IMR-90 (cell line): ENCODE measurements at regions not wholly inside any gene's neighbourhood (a gene's known extent, or its start where the extent isn't known, plus 50 kb on each side); places are given as distances from the start of the nearest gene placed in this dataset.

Experiments used
- ATAC-seq: fragments of 200-7000 bp; cut with Tn5 transposase; 2 replicates; pipeline ENCODE4 v1.9.1; 2020; ENCODE audit warnings: low read depth, mild to moderate bottlenecking, moderate library complexity
- BruUV-seq: library from RNA; stranded (reverse); fragments of 400-500 nt; replicated peaks from 2 replicates; lab custom pipeline; 2021; lab: Mats Ljungman, UMichigan
- CTCF ChIA-PET: fragments of 300-600 bp; formaldehyde crosslinking; extraction: SDS; loops from one replicate; lab custom pipeline; 2021; ENCODE audit warnings: antibody characterized with exemption; lab: Yijun Ruan, JAX
- POLR2A ChIA-PET: fragments of 300-600 bp; sonication (Branson Sonifier 250); formaldehyde crosslinking; loops from one replicate; lab custom pipeline; 2022; ENCODE audit warnings: antibody characterized with exemption; ENCODE audit not compliant: unreplicated experiment; lab: Charles Lee
- DNase-seq: peaks from one replicate; pipeline ENCODE4 v3.0.0; 2013
- H2AFZ ChIP-seq: replicated peaks from 2 replicates; pipeline ENCODE3; 2013; ENCODE audit warnings: low read length, mild to moderate bottlenecking; ENCODE audit not compliant: poor library complexity
- H2AK5ac ChIP-seq: 2 replicates; pipeline ENCODE4 v1.6.1; 2013; ENCODE audit warnings: low read depth, low read length, inconsistent platforms
- H2AK9ac ChIP-seq: replicated peaks from 2 replicates; pipeline ENCODE3; 2013; ENCODE audit warnings: mild to moderate bottlenecking, low read depth, low read length, moderate library complexity; ENCODE audit not compliant: poor library complexity
- H2BK120ac ChIP-seq: 2 replicates; pipeline ENCODE4 v1.6.1; 2013; ENCODE audit warnings: low read depth, low read length, inconsistent platforms
- H2BK15ac ChIP-seq: 3 replicates; pipeline ENCODE4 v1.6.1; 2013; ENCODE audit warnings: low read depth, low read length, inconsistent platforms
- H2BK20ac ChIP-seq: 2 replicates; pipeline ENCODE4 v1.6.1; 2013; ENCODE audit warnings: low read depth, mild to moderate bottlenecking, inconsistent platforms, low read length, moderate library complexity
- H2BK5ac ChIP-seq: 2 replicates; pipeline ENCODE4 v1.6.1; 2013; ENCODE audit warnings: mild to moderate bottlenecking, low read depth, low read length, inconsistent platforms; ENCODE audit not compliant: poor library complexity, severe bottlenecking
- H3K14ac ChIP-seq: replicated peaks from 2 replicates; pipeline ENCODE4 v1.6.1; 2013; ENCODE audit warnings: low read depth, low read length, inconsistent platforms
- H3K18ac ChIP-seq: 2 replicates; pipeline ENCODE4 v1.6.1; 2013; ENCODE audit warnings: low read depth, low read length, control low read depth
- H3K23ac ChIP-seq: 2 replicates; pipeline ENCODE4 v1.6.1; 2013; ENCODE audit warnings: low read depth, low read length, inconsistent platforms
- H3K27ac ChIP-seq: 2 replicates; pipeline ENCODE4 v1.5.1; 2013; ENCODE audit warnings: mild to moderate bottlenecking, control low read depth, low read length; ENCODE audit not compliant: insufficient read depth
- H3K27me3 ChIP-seq: 2 replicates; pipeline ENCODE4 v1.6.1; 2013; ENCODE audit warnings: low read length; ENCODE audit not compliant: control insufficient read depth, insufficient read depth
- H3K36me3 ChIP-seq: 2 replicates; pipeline ENCODE4 v1.6.1; 2013; ENCODE audit warnings: low read length, mixed read lengths; ENCODE audit not compliant: control insufficient read depth, insufficient read depth
- H3K4ac ChIP-seq: 2 replicates; pipeline ENCODE4 v1.6.1; 2013; ENCODE audit warnings: low read depth, low read length, inconsistent platforms
- H3K4me1 ChIP-seq: 2 replicates; pipeline ENCODE4 v1.6.1; 2013; ENCODE audit warnings: low read length, mixed read lengths; ENCODE audit not compliant: control insufficient read depth, insufficient read depth
- H3K4me2 ChIP-seq: 2 replicates; pipeline ENCODE4 v1.6.1; 2013; ENCODE audit warnings: low read depth, mild to moderate bottlenecking, control low read depth, low read length, moderate library complexity
- H3K4me3 ChIP-seq: 2 replicates; pipeline ENCODE4 v1.5.1; 2013; ENCODE audit warnings: low read depth, mild to moderate bottlenecking, control low read depth, low read length, moderate library complexity; ENCODE audit not compliant: insufficient read depth
- H3K56ac ChIP-seq: 2 replicates; pipeline ENCODE4 v1.6.1; 2013; ENCODE audit warnings: low read length, inconsistent platforms; ENCODE audit not compliant: insufficient read depth; ENCODE audit errors: extremely low read depth
- H3K79me1 ChIP-seq, 2 experiments: 2 replicates each; pipeline ENCODE4 v1.6.1; 2013; ENCODE audit warnings: low read length in 2 of 2, inconsistent platforms in 1 of 2, low read depth in 1 of 2
- H3K9ac ChIP-seq: 2 replicates; pipeline ENCODE4 v1.6.1; 2013; ENCODE audit warnings: low read depth, low read length, control low read depth
- H3K9me1 ChIP-seq: 2 replicates; pipeline ENCODE4 v1.6.1; 2013; ENCODE audit warnings: low read length, inconsistent platforms; ENCODE audit not compliant: insufficient read depth
- H3K9me3 ChIP-seq: 2 replicates; pipeline ENCODE4 v1.6.1; 2013; ENCODE audit warnings: low read length; ENCODE audit not compliant: control insufficient read depth, insufficient read depth
- H4K20me1 ChIP-seq: 2 replicates; pipeline ENCODE4 v1.6.1; 2013; ENCODE audit warnings: low read length, inconsistent platforms; ENCODE audit not compliant: insufficient read depth
- H4K5ac ChIP-seq: 2 replicates; pipeline ENCODE4 v1.6.1; 2013; ENCODE audit warnings: mild to moderate bottlenecking, low read depth, low read length, control low read depth
- H4K8ac ChIP-seq, 2 experiments: 2 replicates each; pipeline ENCODE4 v1.6.1; 2013; ENCODE audit warnings: low read depth in 2 of 2, low read length in 2 of 2, control low read depth in 1 of 2, inconsistent platforms in 1 of 2
- H4K91ac ChIP-seq: 2 replicates; pipeline ENCODE4 v1.6.1; 2013; ENCODE audit warnings: low read depth, low read length, inconsistent platforms; ENCODE audit not compliant: insufficient read depth
- BHLHE40 ChIP-seq: fragments of 150-350 bp; IDR thresholded peaks from 2 replicates; pipeline ENCODE4 v1.6.1; 2016; ENCODE audit warnings: mild to moderate bottlenecking, low read depth, low read length
- CEBPB ChIP-seq: IDR thresholded peaks from 2 replicates; pipeline ENCODE4 v1.6.1; 2012; ENCODE audit warnings: low read depth, low read length, improper control_type of control experiment
- FOS ChIP-seq: fragments of 150-350 bp; IDR thresholded peaks from 2 replicates; pipeline ENCODE4 v1.6.1; 2016; ENCODE audit warnings: low read depth, low read length
- MAFK ChIP-seq: IDR thresholded peaks from 2 replicates; pipeline ENCODE4 v1.6.1; 2012; ENCODE audit warnings: low read depth, low read length, improper control_type of control experiment
- MAZ ChIP-seq: IDR thresholded peaks from 2 replicates; pipeline ENCODE4 v1.6.1; 2012; ENCODE audit warnings: low read depth, mild to moderate bottlenecking, low read length, improper control_type of control experiment, moderate library complexity, borderline replicate concordance
- NFE2L2 ChIP-seq: fragments of 150-350 bp; IDR thresholded peaks from 2 replicates; pipeline ENCODE4 v1.6.1; 2016; ENCODE audit warnings: low read depth, mild to moderate bottlenecking, low read length
- RAD21 ChIP-seq: IDR thresholded peaks from 2 replicates; pipeline ENCODE4 v1.6.1; 2012; ENCODE audit warnings: low read length, improper control_type of control experiment
- RCOR1 ChIP-seq: IDR thresholded peaks from 2 replicates; pipeline ENCODE4 v1.6.1; 2012; ENCODE audit warnings: mild to moderate bottlenecking, low read length, improper control_type of control experiment; ENCODE audit not compliant: insufficient replicate concordance
- RFX5 ChIP-seq: IDR thresholded peaks from 2 replicates; pipeline ENCODE4 v1.8.0; 2012; ENCODE audit warnings: low read depth, mild to moderate bottlenecking, low read length, moderate library complexity
- SMC3 ChIP-seq: fragments of 150-350 bp; IDR thresholded peaks from 2 replicates; pipeline ENCODE4 v1.6.1; 2016; ENCODE audit warnings: low read depth, mild to moderate bottlenecking, antibody characterized with exemption, low read length, moderate library complexity
- WGBS, 2 experiments: methylation state at CpG; one replicate each; pipeline versions ENCODE4 v1.1.5 to v1.1.7; 2013; ENCODE audit warnings: missing lambda C conversion rate in 2 of 2; ENCODE audit not compliant: insufficient read length in 1 of 2; ENCODE audit errors: extremely low coverage in 2 of 2; 5-methylcytosine and 5-hydroxymethylcytosine counted together
- dilution Hi-C: fragments of 300-500 bp; cut with HindIII; formaldehyde crosslinking; loops from one replicate; pipeline ENCODE4 v1.14.3; 2018; ENCODE audit warnings: low sequenced_read_pairs; ENCODE audit not compliant: unreplicated experiment
- in situ Hi-C: fragments of 300-500 bp; cut with MboI; formaldehyde crosslinking; loops from 3 replicates; pipeline ENCODE4 v1.14.3; 2019; ENCODE audit warnings: low sequenced_read_pairs, inconsistent platforms, mixed read lengths
- intact Hi-C: fragments of 100-400 bp; cut with micrococcal nuclease; formaldehyde crosslinking; loops from 2 replicates; pipeline ENCODE4 v1.10.0; 2022
- TF ChIP-seq, protein P1 (sequence below): fragments of 150-350 bp; IDR thresholded peaks from 2 replicates; pipeline ENCODE4 v1.6.1; 2017; ENCODE audit warnings: mild to moderate bottlenecking, antibody characterized with exemption, low read length, low read depth
- TF ChIP-seq, protein P2 (sequence below): conservative IDR thresholded peaks from 2 replicates; pipeline ENCODE4 v1.5.1; 2012; ENCODE audit warnings: mild to moderate bottlenecking, low read depth, low read length, improper control_type of control experiment
- TF ChIP-seq, protein P3 (sequence below): fragments of 150-350 bp; IDR thresholded peaks from 2 replicates; pipeline ENCODE4 v1.6.1; 2016; ENCODE audit warnings: low read depth, mild to moderate bottlenecking, low read length, moderate library complexity, borderline replicate concordance

DNA sequence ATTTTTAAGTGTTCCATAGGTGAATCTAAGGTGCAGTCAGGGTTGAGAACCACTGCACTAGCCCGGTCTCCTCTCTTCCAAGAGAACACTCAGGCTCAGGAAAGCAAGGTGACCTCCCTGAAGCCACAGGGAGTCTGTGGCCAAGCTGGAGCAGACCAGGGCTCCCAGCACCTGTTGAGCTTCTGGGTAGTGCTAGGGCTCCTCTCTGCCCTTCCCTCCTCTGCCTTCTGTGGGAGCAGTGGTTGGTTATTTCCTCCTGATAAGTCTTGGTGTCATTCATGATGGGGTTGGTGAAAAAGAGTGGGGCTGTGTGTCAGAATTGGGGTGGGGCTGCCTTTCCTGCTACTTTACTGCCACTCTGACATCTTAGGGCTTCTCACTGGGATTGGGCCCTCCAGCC lies 163.1 kb upstream of the UMPS start:
- no peak overlapping the region for H3K9ac ChIP-seq
- H4K5ac ChIP-seq, result no peak overlapping the region
- BruUV-seq, result no TSS peak
- H2BK120ac ChIP-seq, result no peak overlapping the region
- H4K91ac ChIP-seq, result no peak overlapping the region
- H3K9me3 ChIP-seq, result no peaks in the 10 kb centered on the region
- no peak for DNase-seq
- no peak overlapping the region for H2BK20ac ChIP-seq
- H2AK5ac ChIP-seq, result no peak overlapping the region
- H3K27me3 ChIP-seq, result peaks cover 29% of the 10 kb centered on the region
- H3K4me1 ChIP-seq, result no peaks in the 10 kb centered on the region
- H3K36me3 ChIP-seq, result no peaks in the 10 kb centered on the region
- H3K56ac ChIP-seq, result no peak overlapping the region
- H2AFZ ChIP-seq, result no peak overlapping the region
- in situ Hi-C loops (no loop called here), dilution Hi-C loops (no loop called here), intact Hi-C loops (loop anchor here (10.0 kb wide), 2 partner anchors 418 to 1018 kb away; no protein-coding TSS in a partner anchor)
- H3K9me1 ChIP-seq, result no peaks in the 10 kb centered on the region
- H3K4me2 ChIP-seq, result no peak overlapping the region
- no peak overlapping the region for H3K18ac ChIP-seq
- H3K23ac ChIP-seq, result no peak overlapping the region
- no CpG with 5 or more reads among the region's 1 CpG for WGBS, 2 experiments
- no peak overlapping the region for H4K8ac ChIP-seq
- no peak overlapping the region for H2BK5ac ChIP-seq
- POLR2A ChIA-PET, result no interaction called here
- no peak overlapping the region for H3K27ac ChIP-seq
- H3K4ac ChIP-seq, result no peak overlapping the region
- no peak overlapping the region for H2BK15ac ChIP-seq
- H4K20me1 ChIP-seq, result no peaks in the 10 kb centered on the region
- no peak for TF ChIP-seq BHLHE40
- no peak for TF ChIP-seq MAZ
- TF ChIP-seq RFX5, result no peak
- TF ChIP-seq, protein P1, sequence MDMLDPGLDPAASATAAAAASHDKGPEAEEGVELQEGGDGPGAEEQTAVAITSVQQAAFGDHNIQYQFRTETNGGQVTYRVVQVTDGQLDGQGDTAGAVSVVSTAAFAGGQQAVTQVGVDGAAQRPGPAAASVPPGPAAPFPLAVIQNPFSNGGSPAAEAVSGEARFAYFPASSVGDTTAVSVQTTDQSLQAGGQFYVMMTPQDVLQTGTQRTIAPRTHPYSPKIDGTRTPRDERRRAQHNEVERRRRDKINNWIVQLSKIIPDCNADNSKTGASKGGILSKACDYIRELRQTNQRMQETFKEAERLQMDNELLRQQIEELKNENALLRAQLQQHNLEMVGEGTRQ, result no peak
- TF ChIP-seq, protein P2, sequence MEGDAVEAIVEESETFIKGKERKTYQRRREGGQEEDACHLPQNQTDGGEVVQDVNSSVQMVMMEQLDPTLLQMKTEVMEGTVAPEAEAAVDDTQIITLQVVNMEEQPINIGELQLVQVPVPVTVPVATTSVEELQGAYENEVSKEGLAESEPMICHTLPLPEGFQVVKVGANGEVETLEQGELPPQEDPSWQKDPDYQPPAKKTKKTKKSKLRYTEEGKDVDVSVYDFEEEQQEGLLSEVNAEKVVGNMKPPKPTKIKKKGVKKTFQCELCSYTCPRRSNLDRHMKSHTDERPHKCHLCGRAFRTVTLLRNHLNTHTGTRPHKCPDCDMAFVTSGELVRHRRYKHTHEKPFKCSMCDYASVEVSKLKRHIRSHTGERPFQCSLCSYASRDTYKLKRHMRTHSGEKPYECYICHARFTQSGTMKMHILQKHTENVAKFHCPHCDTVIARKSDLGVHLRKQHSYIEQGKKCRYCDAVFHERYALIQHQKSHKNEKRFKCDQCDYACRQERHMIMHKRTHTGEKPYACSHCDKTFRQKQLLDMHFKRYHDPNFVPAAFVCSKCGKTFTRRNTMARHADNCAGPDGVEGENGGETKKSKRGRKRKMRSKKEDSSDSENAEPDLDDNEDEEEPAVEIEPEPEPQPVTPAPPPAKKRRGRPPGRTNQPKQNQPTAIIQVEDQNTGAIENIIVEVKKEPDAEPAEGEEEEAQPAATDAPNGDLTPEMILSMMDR, result no peak
- no peak for TF ChIP-seq RAD21
- TF ChIP-seq FOS, result no peak
- no peak for TF ChIP-seq MAFK
- TF ChIP-seq NFE2L2, result no peak
- TF ChIP-seq SMC3, result no peak
- no peak for TF ChIP-seq CEBPB
- TF ChIP-seq, protein P3, sequence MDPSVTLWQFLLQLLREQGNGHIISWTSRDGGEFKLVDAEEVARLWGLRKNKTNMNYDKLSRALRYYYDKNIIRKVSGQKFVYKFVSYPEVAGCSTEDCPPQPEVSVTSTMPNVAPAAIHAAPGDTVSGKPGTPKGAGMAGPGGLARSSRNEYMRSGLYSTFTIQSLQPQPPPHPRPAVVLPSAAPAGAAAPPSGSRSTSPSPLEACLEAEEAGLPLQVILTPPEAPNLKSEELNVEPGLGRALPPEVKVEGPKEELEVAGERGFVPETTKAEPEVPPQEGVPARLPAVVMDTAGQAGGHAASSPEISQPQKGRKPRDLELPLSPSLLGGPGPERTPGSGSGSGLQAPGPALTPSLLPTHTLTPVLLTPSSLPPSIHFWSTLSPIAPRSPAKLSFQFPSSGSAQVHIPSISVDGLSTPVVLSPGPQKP, result no peak
- no peak for TF ChIP-seq RCOR1
- no peak overlapping the region for H3K14ac ChIP-seq
- H3K4me3 ChIP-seq, result no peak overlapping the region
- CTCF ChIA-PET, result no interaction called here
- ATAC-seq, result no peak
- H3K79me1 ChIP-seq, result no peaks in the 10 kb centered on the region
- H2AK9ac ChIP-seq, result no peak overlapping the region
